Colon (tissue), 2 donors: ENCODE measurements at regions not wholly inside any gene's neighbourhood (a gene's known extent, or its start where the extent isn't known, plus 50 kb on each side); places are given as distances from the start of the nearest gene placed in this dataset.
"Not testable (repeated sequence)": the region's sequence is repeated elsewhere in the genome, so short reads cannot be mapped to it uniquely, and the experiment has no call there.

Experiments used
- FAIRE-seq: peaks from 2 replicates; lab custom pipeline; 2012; peaks lifted over from hg19 to GRCh38; lab: Jason Lieb, UNC
- donor health status: control.
- donor health status: control.

DNA sequence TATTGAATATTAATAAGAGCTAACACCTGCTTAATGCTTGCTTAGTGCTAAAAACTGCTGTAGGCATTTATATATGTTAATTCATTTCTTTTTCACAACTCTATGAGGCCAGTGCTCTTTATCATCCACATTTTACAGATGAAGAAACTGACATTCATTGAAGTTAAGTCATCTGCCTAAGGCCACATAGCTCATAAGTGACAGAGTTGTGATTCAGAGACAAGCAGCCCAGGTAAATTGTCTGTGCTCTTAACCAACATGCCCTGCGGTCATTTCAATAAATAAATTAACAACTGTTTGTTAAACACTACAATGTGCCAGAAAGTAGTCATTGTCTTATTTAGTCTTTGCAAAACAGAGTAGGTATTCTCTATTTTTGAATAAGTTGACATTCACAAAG lies 1354.4 kb upstream of the C9orf72 start:
- no peak for FAIRE-seq

DNA sequence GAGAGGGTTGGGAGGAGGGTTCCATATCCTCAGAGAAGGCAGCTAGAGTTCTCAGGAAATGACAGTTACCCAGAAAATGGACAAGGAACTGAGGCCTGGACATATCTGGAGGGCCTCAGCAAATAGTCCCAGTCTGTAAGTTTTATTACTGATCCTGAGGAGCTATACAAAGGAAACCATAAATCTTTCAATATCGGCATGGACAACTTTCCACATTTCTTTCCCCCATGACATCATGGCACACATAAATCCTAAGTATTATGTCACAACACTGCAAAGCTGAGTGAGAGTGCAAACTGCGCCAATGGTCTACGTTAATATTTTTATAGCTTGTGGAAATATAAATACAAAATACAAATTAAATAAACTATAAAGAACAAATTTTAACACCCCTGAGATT lies 1356.2 kb upstream of the C9orf72 start:
- no peak for FAIRE-seq

DNA sequence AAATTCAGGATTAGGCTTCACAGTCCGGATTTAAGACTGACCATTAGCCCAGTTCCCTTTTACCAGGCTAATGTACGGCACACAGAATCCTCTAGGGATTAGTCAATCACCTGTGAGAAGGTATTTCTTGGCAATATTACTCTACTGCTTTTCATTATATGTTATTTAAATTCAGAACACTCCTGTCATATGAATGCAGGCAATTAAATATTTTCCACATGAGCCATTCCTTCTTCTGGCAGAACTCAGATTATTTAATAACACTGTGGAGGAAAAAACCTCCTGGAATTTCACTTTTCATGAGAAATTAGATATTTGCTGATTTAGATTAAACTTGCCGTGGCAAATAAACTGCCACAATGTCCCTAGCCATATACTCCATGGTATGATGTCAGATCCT lies 1357.5 kb upstream of the C9orf72 start:
- no peak for FAIRE-seq

DNA sequence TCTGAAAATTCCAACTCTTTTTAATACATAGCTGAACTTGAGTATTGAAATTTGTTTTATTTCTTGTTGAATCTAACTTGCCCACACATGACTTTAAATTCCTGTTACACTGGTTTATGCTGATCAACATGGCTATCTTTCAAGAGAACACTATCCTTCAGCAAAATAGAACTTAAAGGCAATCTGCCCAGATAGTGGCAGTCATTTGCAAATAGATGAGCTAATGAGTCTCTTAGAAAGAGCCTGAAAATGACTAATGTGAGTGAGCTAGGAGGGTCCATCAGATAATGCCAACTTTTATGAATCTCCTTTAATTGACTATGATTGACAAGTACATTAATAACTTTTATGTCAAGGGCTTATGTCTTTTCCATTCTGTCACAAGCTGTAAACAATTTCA lies 1360.8 kb upstream of the C9orf72 start:
- FAIRE-seq = no peak

- FAIRE-seq = no peak
Observed at GRCh38 chr9:28938981-28939380, 1365.7 kb upstream of the C9orf72 start.

DNA sequence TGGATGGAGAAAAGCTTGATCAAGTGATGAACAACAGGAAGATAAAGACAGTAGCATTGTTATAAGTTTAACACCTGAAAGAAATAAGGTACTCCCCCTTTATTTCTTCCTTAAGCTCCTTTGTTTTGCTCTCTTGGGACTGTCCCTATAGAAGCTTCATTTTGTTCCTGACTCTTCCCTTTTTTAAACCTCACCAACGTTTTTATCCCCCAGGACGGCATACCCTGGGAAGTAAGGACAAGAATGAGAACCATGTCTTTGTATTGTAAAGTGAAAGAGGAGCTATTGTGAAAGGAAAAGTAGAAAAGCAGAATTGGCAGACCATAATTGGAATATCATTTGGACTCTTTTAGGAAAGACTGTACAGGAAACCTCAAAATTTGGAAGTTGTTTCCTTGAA lies 1368.6 kb upstream of the C9orf72 start:
- FAIRE-seq = no peak

DNA sequence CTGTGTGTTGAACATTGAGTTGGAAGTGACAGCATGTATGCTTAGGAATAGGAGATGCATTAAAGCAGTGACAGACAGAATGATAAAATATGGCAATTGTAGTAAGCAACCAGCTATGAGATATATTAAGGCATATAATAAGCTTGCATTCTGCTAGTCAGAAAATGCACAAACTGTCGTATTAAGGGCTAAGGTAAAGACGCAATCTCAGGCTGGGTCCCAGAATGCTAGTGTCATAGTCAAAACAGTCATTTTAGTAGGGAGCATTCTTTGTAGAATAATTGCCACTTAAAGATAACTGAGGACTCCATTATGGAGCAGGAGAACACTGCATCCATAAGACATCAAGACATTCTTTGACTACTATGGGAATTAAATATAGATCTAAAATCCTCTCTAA lies 1369.7 kb upstream of the C9orf72 start:
- FAIRE-seq = no peak

GRCh38 chr9:28946648-28947047 lies 1373.4 kb upstream of the C9orf72 start:
- FAIRE-seq = no peak

DNA sequence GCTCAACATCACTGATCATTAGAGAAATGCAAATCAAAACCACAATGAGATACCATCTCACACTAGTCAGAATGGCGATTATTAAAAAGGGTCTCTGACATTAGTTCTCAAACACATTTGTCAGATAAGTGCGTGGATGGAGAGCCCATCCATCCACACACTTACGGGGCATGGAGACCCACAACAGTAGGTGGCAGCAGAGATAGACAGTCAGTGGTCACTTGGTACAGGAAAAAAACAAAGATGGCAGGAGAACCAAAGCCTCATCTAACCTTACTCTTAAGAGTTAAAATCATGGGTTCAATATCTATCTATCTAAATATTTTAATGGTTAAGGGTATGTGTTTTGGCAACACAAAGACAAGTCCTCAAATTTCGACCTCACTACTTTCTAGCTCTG lies 1378.7 kb upstream of the C9orf72 start:
- FAIRE-seq = no peak

- no peak for FAIRE-seq
Observed at GRCh38 chr9:28956116-28956880, 1383.0 kb upstream of the C9orf72 start.

GRCh38 chr9:28960602-28961001 lies 1387.3 kb upstream of the C9orf72 start:
- FAIRE-seq = no peak

- FAIRE-seq = no peak
Observed at GRCh38 chr9:28961623-28962022, 1388.3 kb upstream of the C9orf72 start.

DNA sequence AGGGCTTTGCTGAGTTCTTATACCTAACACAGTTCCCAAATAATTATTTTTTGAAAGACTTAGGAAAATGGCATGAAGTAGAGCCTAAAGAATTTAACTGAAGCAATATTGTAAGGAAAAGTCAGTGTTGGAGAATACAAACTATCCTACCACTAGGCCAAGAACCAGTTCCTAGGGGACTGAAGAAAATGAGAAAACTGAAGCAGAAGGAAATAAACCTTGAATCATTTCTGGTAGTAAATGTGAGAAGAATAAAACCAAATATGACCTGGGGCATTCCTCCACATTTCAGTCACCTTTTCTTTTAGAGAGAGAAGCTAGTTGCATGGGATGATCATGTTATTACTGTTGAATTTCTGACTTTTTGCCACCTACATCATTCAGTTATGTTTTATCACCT lies 1393.9 kb upstream of the C9orf72 start:
- no peak for FAIRE-seq

- FAIRE-seq = no peak
Observed at GRCh38 chr9:28970241-28970654, 1397.0 kb upstream of the C9orf72 start.

DNA sequence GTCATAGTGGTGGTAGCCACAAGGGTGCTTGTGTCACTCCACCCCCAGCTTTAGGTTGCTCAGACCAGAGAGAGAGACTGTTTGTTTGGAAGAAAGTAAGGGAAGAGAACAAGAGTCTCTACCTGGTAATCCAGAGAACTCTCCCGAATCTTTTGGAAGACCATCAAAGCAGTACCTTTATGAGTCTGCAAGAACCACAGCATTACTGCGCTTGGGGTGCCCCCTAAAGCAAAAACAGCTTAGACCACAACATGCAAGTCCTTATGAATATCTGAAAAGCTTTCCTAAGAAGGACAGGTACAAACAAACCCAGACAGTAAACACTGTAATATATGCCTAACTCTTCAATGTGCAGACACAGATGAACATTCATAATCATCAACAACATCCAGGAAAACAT lies 1398.6 kb upstream of the C9orf72 start:
- FAIRE-seq = no peak

DNA sequence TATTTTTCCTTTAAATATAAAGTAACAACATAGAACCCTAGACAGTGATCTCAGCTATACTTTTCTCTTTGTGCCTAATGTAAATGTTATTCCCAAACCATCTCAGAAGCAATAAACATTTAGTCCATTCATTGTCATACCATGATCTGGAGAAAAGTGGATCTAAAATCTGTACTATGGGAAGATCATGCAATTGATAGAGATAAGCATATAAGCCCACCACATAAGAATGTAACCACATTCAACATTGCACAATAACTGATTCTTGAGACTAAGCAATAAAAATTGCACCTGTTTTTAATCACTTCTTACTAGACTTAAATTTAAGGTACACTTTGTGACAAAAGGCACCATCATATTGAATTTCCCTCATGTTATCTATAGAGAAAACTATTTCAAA lies 1403.0 kb upstream of the C9orf72 start:
- FAIRE-seq = no peak

- FAIRE-seq = no peak
Observed at GRCh38 chr9:28976684-28977083, 1403.4 kb upstream of the C9orf72 start.

GRCh38 chr9:28981129-28981528 lies 1407.8 kb upstream of the C9orf72 start:
- no peak for FAIRE-seq

DNA sequence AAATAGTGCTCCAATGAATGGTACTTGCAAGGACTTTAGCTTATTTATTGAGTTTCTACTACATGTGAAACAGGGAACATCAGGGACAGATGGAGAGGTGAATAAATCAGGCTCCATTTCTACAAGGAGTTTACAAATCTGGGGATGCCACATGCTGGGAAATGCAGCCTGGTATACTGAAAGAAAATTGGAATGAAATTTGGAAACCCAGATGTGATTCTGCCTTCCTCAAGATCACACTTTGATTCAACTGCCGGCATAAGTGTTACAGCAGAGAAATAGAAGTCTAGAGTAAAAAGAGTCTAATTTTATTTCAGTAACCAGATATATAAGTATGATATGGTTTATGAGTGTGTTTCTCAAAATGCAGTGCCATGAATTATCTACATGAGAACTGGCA lies 1408.4 kb upstream of the C9orf72 start:
- FAIRE-seq = no peak

GRCh38 chr9:28984016-28984415 lies 1410.7 kb upstream of the C9orf72 start:
- no peak for FAIRE-seq

GRCh38 chr9:28990009-28990408 lies 1416.7 kb upstream of the C9orf72 start:
- FAIRE-seq = not testable (repeated sequence)

- no peak for FAIRE-seq
Observed at GRCh38 chr9:28999057-28999456, 1425.8 kb upstream of the C9orf72 start.

DNA sequence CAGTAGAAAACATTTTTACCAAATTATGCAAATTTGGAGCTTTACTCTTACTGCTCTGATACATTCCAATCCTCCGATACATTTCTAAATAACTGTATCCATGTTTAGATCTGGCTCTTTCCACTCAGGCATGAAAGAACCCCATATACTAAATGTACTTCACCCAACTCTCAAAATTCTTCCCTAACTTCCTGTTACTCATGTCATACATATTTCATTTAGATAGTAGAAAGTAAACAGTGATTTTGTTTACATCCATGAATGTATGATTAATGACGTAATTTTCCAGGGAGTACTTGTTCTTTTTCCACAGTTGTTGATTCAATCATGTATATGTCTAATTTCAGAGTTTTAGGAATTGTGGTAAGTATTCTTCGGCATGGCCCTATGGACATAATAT lies 1426.5 kb upstream of the C9orf72 start:
- FAIRE-seq = no peak

- FAIRE-seq = no peak
Observed at GRCh38 chr9:29001006-29001405, 1427.7 kb upstream of the C9orf72 start.

GRCh38 chr9:29004988-29005387 lies 1431.7 kb upstream of the C9orf72 start:
- no peak for FAIRE-seq
